ENCODE measurements at regions not wholly inside any gene's neighbourhood (a gene's known extent, or its start where the extent isn't known, plus 50 kb on each side); places are given as distances from the start of the nearest gene placed in this dataset.
"Not testable (repeated sequence)": the region's sequence is repeated elsewhere in the genome, so short reads cannot be mapped to it uniquely, and the experiment has no call there.

- ChIA-PET POLR2A (ENCODE audit: low non-redundant PET) (no interaction called here), CTCF (interaction anchor here (0.6 kb wide), 1 partner anchor 1227 kb away, joined by 3 read pairs; no protein-coding TSS in a partner anchor)
- no peak overlapping the region for H3K27ac ChIP-seq
Observed at GRCh38 chr3:187504435-187504834, 136.2 kb downstream of the RTP4 start.

GRCh38 chr3:187498211-187498724, 130.1 kb downstream of the RTP4 start:
- no peak overlapping the region for H3K27ac ChIP-seq
- TF ChIP-seq, protein P1, sequence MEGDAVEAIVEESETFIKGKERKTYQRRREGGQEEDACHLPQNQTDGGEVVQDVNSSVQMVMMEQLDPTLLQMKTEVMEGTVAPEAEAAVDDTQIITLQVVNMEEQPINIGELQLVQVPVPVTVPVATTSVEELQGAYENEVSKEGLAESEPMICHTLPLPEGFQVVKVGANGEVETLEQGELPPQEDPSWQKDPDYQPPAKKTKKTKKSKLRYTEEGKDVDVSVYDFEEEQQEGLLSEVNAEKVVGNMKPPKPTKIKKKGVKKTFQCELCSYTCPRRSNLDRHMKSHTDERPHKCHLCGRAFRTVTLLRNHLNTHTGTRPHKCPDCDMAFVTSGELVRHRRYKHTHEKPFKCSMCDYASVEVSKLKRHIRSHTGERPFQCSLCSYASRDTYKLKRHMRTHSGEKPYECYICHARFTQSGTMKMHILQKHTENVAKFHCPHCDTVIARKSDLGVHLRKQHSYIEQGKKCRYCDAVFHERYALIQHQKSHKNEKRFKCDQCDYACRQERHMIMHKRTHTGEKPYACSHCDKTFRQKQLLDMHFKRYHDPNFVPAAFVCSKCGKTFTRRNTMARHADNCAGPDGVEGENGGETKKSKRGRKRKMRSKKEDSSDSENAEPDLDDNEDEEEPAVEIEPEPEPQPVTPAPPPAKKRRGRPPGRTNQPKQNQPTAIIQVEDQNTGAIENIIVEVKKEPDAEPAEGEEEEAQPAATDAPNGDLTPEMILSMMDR (conservative IDR thresholded peaks at IDR 0.05; ENCODE audit: low read depth): no peak
- ChIA-PET POLR2A (ENCODE audit: low non-redundant PET) (no interaction called here), CTCF (interaction anchor here (0.6 kb wide), 1 partner anchor 373 kb away, joined by 5 read pairs; no protein-coding TSS in a partner anchor)
- DNase-seq (ENCODE audit: low spot score): no peak

More at GRCh38 chr3:187504435-187504834, 136.2 kb downstream of the RTP4 start:
- TF ChIP-seq, protein P1 (conservative IDR thresholded peaks at IDR 0.05; ENCODE audit: low read depth): no peak
- no peak for DNase-seq (ENCODE audit: low spot score)

GRCh38 chr3:187497052-187497451, 128.9 kb downstream of the RTP4 start:
- TF ChIP-seq, protein P1 (conservative IDR thresholded peaks at IDR 0.05; ENCODE audit: low read depth): no peak
- DNase-seq (ENCODE audit: low spot score): no peak
- POLR2A ChIA-PET (ENCODE audit: low non-redundant PET): no interaction called here
- no peak overlapping the region for H3K27ac ChIP-seq
- CTCF ChIA-PET: no interaction called here

DNA sequence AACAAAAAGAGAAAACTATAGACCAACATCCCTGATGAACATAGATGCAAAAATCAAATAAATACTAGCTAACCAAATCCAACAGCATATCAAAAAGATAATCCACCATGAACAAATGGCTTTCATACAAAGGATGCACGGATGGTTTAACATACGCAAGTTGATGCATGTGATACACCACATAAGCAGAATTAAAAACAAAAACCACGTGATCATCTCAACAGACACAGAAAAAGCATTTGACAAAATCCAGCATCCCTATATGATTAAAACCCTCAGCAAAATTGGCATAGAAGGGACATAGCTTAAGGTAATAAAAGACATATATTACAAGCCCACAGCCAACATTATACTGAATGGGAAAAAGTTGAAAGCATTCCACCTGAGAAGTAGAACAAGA, 125.9 kb downstream of the RTP4 start:
- POLR2A ChIA-PET (ENCODE audit: low non-redundant PET); DNase-seq (ENCODE audit: low spot score); H3K27ac ChIP-seq: not testable (repeated sequence)
- CTCF ChIA-PET: interaction anchor here (0.8 to 0.9 kb wide), 2 partner anchors 21 to 175 kb away, joined by 4 to 5 read pairs; no protein-coding TSS in a partner anchor

GRCh38 chr3:187491371-187491770, 123.2 kb downstream of the RTP4 start:
- no peak for DNase-seq (ENCODE audit: low spot score)
- POLR2A ChIA-PET (ENCODE audit: low non-redundant PET): interaction anchor here (0.5 kb wide), 1 partner anchor 106 kb away, joined by 6 read pairs; no protein-coding TSS in a partner anchor
- TF ChIP-seq, protein P1 (conservative IDR thresholded peaks at IDR 0.05; ENCODE audit: low read depth): no peak
- no peak overlapping the region for H3K27ac ChIP-seq
- CTCF ChIA-PET: no interaction called here

GRCh38 chr3:187490366-187490765, 122.2 kb downstream of the RTP4 start:
- TF ChIP-seq, protein P1 (conservative IDR thresholded peaks at IDR 0.05; ENCODE audit: low read depth): no peak
- CTCF ChIA-PET: interaction anchor here (0.6 kb wide), 1 partner anchor 641 kb away, joined by 3 read pairs; no protein-coding TSS in a partner anchor
- DNase-seq (ENCODE audit: low spot score): no peak
- no peak overlapping the region for H3K27ac ChIP-seq
- POLR2A ChIA-PET (ENCODE audit: low non-redundant PET): no interaction called here

DNA sequence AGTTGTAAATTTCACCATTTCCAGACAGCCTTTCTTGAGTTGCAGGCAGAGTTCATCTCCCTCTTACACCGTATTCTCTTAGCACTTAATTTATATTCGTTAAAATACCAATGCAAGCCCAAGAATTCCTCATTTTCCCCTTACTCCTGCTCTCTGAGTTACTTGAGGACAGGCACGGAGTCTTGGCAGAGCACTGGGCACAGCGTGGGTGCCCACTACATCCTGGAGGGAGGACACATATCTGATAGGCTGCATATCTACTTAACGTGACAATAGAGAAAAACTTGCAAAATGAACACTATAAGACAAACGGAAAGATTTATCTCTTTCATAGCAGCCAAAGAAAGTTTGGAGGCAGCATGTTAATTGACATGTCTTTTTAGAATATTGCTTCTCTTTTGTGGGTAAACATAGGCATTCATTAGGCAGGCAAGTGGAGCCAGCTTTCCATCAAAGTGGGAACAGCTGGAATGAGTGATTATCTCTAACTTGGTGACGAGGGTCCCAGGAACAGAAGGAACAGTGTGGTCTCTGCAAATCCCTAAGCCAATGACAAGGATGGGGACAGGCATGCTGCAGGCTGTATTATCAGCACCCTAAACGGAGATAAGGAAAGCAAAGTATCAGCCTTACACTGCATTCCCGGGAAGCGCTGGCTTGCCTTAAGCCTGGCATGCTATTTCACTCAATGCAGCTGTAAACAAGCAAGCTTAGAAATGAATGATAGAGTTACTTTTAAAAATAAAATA, 116.5 kb downstream of the RTP4 start:
- DNase-seq (ENCODE audit: low spot score): no peak
- no peak overlapping the region for H3K27ac ChIP-seq
- ChIA-PET POLR2A (ENCODE audit: low non-redundant PET) (no interaction called here), CTCF (interaction anchor here (0.6 kb wide), 1 partner anchor 114 kb away, joined by 3 read pairs; no protein-coding TSS in a partner anchor)
- TF ChIP-seq, protein P1 (conservative IDR thresholded peaks at IDR 0.05; ENCODE audit: low read depth): no peak

Measured in RWPE1 (cell line).